GM23338 (cell line): ENCODE measurements at regions not wholly inside any gene's neighbourhood (a gene's known extent, or its start where the extent isn't known, plus 50 kb on each side); places are given as distances from the start of the nearest gene placed in this dataset.

Experiments
- EZH2 ChIP-seq: fragments of 200-600 bp; sonication (generic); IDR thresholded peaks from one replicate; pipeline ENCODE4 v1.8.0; 2017; ENCODE audit warnings: antibody characterized with exemption, mild to moderate bottlenecking, low read depth; ENCODE audit not compliant: unreplicated experiment
- STAT1 ChIP-seq: IDR thresholded peaks from one replicate; pipeline ENCODE4 v1.6.1; 2016; ENCODE audit warnings: antibody characterized with exemption; ENCODE audit not compliant: unreplicated experiment
- TF ChIP-seq, protein P1 (sequence below), 2 experiments: fragments of 200-600 bp in 1 of 2; sonication (generic) in 1 of 2; conservative IDR thresholded peaks; 2 replicates each; pipeline versions ENCODE4 v1.5.1 to v1.6.1; 2016 to 2017; ENCODE audit warnings: antibody characterized with exemption in 2 of 2, low read depth in 2 of 2, mild to moderate bottlenecking in 2 of 2, moderate library complexity in 1 of 2
- TF ChIP-seq, protein P2 (sequence below): IDR thresholded peaks from one replicate; pipeline ENCODE4 v1.6.1; 2018; ENCODE audit warnings: antibody characterized with exemption; ENCODE audit not compliant: unreplicated experiment

DNA sequence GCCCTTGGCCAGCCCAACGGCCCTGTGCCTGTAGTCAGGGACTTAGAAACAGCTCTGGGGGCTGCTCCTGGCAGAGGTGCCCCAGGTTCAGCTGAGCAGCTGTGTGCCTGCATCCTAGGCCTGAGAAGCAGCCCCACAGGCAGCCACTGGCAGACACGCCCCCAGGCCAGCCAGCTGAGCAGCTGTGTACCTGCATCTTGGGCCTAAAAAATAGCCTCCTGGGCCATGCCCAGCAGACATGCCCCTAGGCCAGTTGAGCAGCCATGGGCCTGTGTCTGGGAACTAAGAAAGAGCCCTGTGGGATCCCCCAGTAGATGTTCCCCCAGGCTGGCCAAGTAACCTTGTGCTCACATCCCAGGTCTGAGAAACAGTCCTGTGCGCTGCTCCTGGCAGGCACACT is 64.0 kb downstream of the TBR1 start:
- TF ChIP-seq, protein P1, sequence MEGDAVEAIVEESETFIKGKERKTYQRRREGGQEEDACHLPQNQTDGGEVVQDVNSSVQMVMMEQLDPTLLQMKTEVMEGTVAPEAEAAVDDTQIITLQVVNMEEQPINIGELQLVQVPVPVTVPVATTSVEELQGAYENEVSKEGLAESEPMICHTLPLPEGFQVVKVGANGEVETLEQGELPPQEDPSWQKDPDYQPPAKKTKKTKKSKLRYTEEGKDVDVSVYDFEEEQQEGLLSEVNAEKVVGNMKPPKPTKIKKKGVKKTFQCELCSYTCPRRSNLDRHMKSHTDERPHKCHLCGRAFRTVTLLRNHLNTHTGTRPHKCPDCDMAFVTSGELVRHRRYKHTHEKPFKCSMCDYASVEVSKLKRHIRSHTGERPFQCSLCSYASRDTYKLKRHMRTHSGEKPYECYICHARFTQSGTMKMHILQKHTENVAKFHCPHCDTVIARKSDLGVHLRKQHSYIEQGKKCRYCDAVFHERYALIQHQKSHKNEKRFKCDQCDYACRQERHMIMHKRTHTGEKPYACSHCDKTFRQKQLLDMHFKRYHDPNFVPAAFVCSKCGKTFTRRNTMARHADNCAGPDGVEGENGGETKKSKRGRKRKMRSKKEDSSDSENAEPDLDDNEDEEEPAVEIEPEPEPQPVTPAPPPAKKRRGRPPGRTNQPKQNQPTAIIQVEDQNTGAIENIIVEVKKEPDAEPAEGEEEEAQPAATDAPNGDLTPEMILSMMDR (conservative IDR thresholded peaks at IDR 0.05; ENCODE audit: low read depth in 2 of 2): no peak
- TF ChIP-seq, protein P2, sequence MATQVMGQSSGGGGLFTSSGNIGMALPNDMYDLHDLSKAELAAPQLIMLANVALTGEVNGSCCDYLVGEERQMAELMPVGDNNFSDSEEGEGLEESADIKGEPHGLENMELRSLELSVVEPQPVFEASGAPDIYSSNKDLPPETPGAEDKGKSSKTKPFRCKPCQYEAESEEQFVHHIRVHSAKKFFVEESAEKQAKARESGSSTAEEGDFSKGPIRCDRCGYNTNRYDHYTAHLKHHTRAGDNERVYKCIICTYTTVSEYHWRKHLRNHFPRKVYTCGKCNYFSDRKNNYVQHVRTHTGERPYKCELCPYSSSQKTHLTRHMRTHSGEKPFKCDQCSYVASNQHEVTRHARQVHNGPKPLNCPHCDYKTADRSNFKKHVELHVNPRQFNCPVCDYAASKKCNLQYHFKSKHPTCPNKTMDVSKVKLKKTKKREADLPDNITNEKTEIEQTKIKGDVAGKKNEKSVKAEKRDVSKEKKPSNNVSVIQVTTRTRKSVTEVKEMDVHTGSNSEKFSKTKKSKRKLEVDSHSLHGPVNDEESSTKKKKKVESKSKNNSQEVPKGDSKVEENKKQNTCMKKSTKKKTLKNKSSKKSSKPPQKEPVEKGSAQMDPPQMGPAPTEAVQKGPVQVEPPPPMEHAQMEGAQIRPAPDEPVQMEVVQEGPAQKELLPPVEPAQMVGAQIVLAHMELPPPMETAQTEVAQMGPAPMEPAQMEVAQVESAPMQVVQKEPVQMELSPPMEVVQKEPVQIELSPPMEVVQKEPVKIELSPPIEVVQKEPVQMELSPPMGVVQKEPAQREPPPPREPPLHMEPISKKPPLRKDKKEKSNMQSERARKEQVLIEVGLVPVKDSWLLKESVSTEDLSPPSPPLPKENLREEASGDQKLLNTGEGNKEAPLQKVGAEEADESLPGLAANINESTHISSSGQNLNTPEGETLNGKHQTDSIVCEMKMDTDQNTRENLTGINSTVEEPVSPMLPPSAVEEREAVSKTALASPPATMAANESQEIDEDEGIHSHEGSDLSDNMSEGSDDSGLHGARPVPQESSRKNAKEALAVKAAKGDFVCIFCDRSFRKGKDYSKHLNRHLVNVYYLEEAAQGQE: no peak
- TF ChIP-seq EZH2 (no peak), STAT1 (no peak)
